ENCODE measurements at regions not wholly inside any gene's neighbourhood (a gene's known extent, or its start where the extent isn't known, plus 50 kb on each side); places are given as distances from the start of the nearest gene placed in this dataset.
"Not testable (repeated sequence)": the region's sequence is repeated elsewhere in the genome, so short reads cannot be mapped to it uniquely, and the experiment has no call there.

DNA sequence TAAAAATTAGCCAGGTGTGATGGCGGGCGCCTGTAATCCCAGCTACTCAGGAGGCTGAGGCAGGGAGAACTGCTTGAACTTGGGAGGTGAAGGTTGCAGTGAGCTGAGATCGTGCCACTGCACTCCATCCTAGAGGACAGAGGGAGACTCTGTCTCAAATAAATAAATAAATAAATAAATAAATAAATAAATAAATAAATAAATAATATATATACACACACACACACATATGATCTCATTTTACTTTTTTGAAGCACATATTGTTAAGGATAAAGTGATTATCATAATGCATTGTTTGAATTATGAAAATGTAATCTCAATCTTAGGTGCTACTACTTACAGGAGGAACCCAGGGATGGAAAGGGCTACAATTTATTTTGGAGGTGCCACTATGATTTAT lies 130.5 kb upstream of the PCDH7 start:
- H3K27me3 Mint-ChIP-seq (ENCODE audit: insufficient read depth, low read depth, poor library complexity); ATAC-seq: not testable (repeated sequence)

DNA sequence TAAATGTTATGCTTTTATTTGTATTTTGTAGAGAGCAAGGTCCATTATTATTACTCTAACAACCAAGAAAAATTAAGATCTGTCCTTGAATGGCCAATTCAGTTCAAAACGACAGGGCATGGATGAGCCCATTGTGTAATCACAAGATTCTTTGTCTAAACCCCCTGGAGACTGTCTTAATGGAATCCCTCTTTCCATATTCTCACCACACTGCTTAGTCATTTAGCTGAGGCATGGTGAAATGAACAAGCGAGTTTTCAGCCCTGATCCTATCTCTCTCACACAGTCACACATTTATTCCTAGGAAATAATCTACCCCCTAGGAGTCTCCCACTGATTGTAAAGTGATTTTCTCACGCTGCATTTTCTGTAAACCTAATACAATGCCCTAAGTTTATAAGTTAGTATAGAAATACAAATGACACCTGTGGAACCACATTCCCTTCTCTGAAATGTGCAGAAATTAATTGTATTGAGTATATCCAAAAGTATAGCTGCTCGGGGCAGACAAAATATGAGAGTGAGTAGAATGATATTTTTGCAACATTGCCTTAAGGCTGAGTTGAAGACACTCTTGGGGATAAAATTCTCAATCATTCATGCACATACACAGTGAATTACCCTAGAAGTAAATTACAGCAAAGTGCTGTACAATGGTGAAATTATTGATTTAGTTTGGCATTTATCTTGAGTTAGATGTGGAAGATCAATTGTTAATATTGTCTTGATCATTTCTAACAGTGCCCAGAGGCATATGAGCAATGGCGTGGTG lies 119.7 kb upstream of the PCDH7 start:
- Mint-ChIP-seq H3K4me1 (peaks cover 15% of the 10 kb centered on the region), H3K36me3 (ENCODE audit: low read depth) (no peaks in the 10 kb centered on the region), H3K4me3 (no peak overlapping the region), H3K9me3 (no peaks in the 10 kb centered on the region), H3K27ac (peak overlapping the region; percentile 62), H3K27me3 (ENCODE audit: insufficient read depth, low read depth, poor library complexity) (no peaks in the 10 kb centered on the region)
- no peak overlapping the region for H3K4me2 ChIP-seq
- DNase-seq (ENCODE audit: low spot score) = peak; percentile 43
- H4K20me1 ChIP-seq (replicated peaks; ENCODE audit: insufficient read depth) = no peaks in the 10 kb centered on the region
- H3K4me3 ChIP-seq = no peak overlapping the region
- no peaks in the 10 kb centered on the region for H3K27me3 ChIP-seq (ENCODE audit: insufficient read depth)
- TF ChIP-seq ZNF331 (CRISPR knock-in tag; IDR thresholded peaks at IDR 0.05; ENCODE audit: low read depth) (no peak), JUNB (IDR thresholded peaks at IDR 0.05; ENCODE audit: unreplicated experiment) (no peak)
- H2AFZ ChIP-seq = no peak overlapping the region
- H3K4me1 ChIP-seq (ENCODE audit: insufficient read depth) = peaks cover 5% of the 10 kb centered on the region
- H3K36me3 ChIP-seq (ENCODE audit: insufficient read depth) = no peaks in the 10 kb centered on the region
- no peaks in the 10 kb centered on the region for H3F3A ChIP-seq (replicated peaks; ENCODE audit: low read depth)
- ATAC-seq = peak; percentile 77
- no peaks in the 10 kb centered on the region for H3K79me2 ChIP-seq (replicated peaks; ENCODE audit: insufficient read depth)
- no peak overlapping the region for H3K27ac ChIP-seq (ENCODE audit: low read depth)
- H3K9me2 ChIP-seq (ENCODE audit: insufficient read depth) = no peaks in the 10 kb centered on the region

More for the DNA sequence above, 130.5 kb upstream of the PCDH7 start:
- not testable (repeated sequence) for H3K4me1 ChIP-seq (ENCODE audit: insufficient read depth); H2AFZ ChIP-seq; H3K4me1 Mint-ChIP-seq; H4K20me1 ChIP-seq (replicated peaks; ENCODE audit: insufficient read depth); H3K9me2 ChIP-seq (ENCODE audit: insufficient read depth); H3K36me3 ChIP-seq (ENCODE audit: insufficient read depth); H3K27ac Mint-ChIP-seq; H3K27ac ChIP-seq (ENCODE audit: low read depth); H3K4me2 ChIP-seq; H3K36me3 Mint-ChIP-seq (ENCODE audit: low read depth); H3K27me3 ChIP-seq (ENCODE audit: insufficient read depth); H3F3A ChIP-seq (replicated peaks; ENCODE audit: low read depth); H3K4me3 Mint-ChIP-seq; H3K79me2 ChIP-seq (replicated peaks; ENCODE audit: insufficient read depth); H3K4me3 ChIP-seq; H3K9me3 Mint-ChIP-seq; DNase-seq (ENCODE audit: low spot score)

DNA sequence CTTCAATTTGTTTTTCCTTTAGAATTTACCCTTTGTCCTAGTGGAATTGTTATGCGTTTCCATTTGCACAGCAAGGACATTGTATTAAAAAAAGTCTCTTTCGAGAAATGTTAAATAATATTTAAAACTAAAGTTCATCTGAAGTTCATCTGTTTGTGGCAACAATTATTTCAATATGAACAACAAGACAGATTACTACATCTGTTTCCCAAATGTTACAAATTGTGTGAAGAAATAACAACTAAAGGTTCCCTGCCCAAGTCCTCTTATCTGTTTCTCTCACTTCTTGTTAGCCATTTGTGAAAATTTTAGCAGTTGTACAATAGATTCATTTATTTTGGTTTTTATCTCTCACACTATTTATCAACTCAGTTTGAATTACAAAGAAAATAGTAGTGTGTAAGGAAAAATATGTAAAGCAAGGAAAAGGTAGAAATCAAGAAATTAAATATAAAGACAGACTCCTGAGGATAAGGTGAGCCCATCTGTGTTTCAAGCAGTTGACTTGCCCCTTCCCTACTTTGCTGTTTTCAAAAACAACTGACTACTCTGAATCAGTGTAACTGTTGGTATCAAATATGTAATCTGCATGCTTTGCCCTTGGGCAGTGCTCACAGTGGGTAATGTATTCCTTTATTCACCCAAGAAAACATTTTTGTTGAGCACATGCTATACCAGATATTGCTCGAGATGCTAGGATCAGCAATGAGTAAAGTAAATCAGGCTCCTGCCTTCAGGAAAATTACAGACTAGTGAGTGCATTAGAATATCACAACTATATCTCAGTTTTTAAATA lies 118.9 kb upstream of the PCDH7 start:
- Histone ChIP-seq H3K4me1 (ENCODE audit: insufficient read depth) (peaks cover 5% of the 10 kb centered on the region), H3K79me2 (replicated peaks; ENCODE audit: insufficient read depth) (no peaks in the 10 kb centered on the region), H3K9me2 (ENCODE audit: insufficient read depth) (no peaks in the 10 kb centered on the region), H3K36me3 (ENCODE audit: insufficient read depth) (no peaks in the 10 kb centered on the region), H3K4me2 (no peak overlapping the region), H4K20me1 (replicated peaks; ENCODE audit: insufficient read depth) (no peaks in the 10 kb centered on the region), H3F3A (replicated peaks; ENCODE audit: low read depth) (no peaks in the 10 kb centered on the region), H3K4me3 (no peak overlapping the region), H3K27me3 (ENCODE audit: insufficient read depth) (no peaks in the 10 kb centered on the region), H2AFZ (no peak overlapping the region), H3K27ac (ENCODE audit: low read depth) (no peak overlapping the region)
- Mint-ChIP-seq H3K4me1 (peaks cover 18% of the 10 kb centered on the region), H3K36me3 (ENCODE audit: low read depth) (no peaks in the 10 kb centered on the region), H3K9me3 (no peaks in the 10 kb centered on the region), H3K4me3 (no peak overlapping the region), H3K27ac (peak overlapping the region; percentile 62), H3K27me3 (ENCODE audit: insufficient read depth, low read depth, poor library complexity) (no peaks in the 10 kb centered on the region)
- DNase-seq (ENCODE audit: low spot score) = no peak
- ATAC-seq = no peak
- TF ChIP-seq ZNF331 (CRISPR knock-in tag; IDR thresholded peaks at IDR 0.05; ENCODE audit: low read depth) (no peak), STAT1 (IDR thresholded peaks at IDR 0.05; ENCODE audit: unreplicated experiment) (no peak), NANOG (IDR thresholded peaks at IDR 0.05; ENCODE audit: borderline replicate concordance) (no peak), ZNF114 (CRISPR knock-in tag; IDR thresholded peaks at IDR 0.05) (no peak), JUNB (IDR thresholded peaks at IDR 0.05; ENCODE audit: unreplicated experiment) (no peak), POLR2AphosphoS5 (IDR thresholded peaks at IDR 0.05; ENCODE audit: low read depth) (no peak)
- TF ChIP-seq, protein P1, sequence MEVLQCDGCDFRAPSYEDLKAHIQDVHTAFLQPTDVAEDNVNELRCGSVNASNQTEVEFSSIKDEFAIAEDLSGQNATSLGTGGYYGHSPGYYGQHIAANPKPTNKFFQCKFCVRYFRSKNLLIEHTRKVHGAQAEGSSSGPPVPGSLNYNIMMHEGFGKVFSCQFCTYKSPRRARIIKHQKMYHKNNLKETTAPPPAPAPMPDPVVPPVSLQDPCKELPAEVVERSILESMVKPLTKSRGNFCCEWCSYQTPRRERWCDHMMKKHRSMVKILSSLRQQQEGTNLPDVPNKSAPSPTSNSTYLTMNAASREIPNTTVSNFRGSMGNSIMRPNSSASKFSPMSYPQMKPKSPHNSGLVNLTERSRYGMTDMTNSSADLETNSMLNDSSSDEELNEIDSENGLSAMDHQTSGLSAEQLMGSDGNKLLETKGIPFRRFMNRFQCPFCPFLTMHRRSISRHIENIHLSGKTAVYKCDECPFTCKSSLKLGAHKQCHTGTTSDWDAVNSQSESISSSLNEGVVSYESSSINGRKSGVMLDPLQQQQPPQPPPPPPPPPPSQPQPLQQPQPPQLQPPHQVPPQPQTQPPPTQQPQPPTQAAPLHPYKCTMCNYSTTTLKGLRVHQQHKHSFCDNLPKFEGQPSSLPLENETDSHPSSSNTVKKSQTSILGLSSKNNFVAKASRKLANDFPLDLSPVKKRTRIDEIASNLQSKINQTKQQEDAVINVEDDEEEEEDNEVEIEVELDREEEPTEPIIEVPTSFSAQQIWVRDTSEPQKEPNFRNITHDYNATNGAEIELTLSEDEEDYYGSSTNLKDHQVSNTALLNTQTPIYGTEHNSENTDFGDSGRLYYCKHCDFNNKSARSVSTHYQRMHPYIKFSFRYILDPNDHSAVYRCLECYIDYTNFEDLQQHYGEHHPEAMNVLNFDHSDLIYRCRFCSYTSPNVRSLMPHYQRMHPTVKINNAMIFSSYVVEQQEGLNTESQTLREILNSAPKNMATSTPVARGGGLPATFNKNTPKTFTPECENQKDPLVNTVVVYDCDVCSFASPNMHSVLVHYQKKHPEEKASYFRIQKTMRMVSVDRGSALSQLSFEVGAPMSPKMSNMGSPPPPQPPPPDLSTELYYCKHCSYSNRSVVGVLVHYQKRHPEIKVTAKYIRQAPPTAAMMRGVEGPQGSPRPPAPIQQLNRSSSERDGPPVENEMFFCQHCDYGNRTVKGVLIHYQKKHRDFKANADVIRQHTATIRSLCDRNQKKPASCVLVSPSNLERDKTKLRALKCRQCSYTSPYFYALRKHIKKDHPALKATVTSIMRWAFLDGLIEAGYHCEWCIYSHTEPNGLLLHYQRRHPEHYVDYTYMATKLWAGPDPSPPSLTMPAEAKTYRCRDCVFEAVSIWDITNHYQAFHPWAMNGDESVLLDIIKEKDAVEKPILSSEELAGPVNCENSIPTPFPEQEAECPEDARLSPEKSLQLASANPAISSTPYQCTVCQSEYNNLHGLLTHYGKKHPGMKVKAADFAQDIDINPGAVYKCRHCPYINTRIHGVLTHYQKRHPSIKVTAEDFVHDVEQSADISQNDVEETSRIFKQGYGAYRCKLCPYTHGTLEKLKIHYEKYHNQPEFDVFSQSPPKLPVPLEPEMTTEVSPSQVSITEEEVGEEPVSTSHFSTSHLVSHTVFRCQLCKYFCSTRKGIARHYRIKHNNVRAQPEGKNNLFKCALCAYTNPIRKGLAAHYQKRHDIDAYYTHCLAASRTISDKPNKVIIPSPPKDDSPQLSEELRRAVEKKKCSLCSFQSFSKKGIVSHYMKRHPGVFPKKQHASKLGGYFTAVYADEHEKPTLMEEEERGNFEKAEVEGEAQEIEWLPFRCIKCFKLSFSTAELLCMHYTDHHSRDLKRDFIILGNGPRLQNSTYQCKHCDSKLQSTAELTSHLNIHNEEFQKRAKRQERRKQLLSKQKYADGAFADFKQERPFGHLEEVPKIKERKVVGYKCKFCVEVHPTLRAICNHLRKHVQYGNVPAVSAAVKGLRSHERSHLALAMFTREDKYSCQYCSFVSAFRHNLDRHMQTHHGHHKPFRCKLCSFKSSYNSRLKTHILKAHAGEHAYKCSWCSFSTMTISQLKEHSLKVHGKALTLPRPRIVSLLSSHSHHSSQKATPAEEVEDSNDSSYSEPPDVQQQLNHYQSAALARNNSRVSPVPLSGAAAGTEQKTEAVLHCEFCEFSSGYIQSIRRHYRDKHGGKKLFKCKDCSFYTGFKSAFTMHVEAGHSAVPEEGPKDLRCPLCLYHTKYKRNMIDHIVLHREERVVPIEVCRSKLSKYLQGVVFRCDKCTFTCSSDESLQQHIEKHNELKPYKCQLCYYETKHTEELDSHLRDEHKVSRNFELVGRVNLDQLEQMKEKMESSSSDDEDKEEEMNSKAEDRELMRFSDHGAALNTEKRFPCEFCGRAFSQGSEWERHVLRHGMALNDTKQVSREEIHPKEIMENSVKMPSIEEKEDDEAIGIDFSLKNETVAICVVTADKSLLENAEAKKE (CRISPR knock-in tag; IDR thresholded peaks at IDR 0.05) = no peak
